ENCODE measurements at regions not wholly inside any gene's neighbourhood (a gene's known extent, or its start where the extent isn't known, plus 50 kb on each side); places are given as distances from the start of the nearest gene placed in this dataset.

DNA sequence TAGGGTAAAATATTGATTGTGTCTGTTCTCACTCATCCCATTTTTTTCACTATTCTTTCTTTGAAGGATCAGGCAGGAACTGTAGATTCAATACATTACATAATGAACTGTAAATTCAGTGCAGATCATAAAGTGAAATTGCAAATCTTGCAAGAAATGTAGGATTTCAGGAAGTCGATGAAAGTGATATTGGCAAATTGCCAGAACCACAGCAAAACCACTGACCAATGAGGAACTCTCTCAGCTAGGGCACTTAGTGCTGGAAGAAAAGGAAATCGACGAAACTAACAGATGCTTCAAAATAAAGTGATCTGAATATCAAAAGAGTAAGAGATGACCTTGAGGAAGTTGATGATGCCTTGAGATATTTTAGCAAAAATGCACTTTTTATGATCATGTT, 157.6 kb downstream of the AACS start:
- TF ChIP-seq, protein P1, sequence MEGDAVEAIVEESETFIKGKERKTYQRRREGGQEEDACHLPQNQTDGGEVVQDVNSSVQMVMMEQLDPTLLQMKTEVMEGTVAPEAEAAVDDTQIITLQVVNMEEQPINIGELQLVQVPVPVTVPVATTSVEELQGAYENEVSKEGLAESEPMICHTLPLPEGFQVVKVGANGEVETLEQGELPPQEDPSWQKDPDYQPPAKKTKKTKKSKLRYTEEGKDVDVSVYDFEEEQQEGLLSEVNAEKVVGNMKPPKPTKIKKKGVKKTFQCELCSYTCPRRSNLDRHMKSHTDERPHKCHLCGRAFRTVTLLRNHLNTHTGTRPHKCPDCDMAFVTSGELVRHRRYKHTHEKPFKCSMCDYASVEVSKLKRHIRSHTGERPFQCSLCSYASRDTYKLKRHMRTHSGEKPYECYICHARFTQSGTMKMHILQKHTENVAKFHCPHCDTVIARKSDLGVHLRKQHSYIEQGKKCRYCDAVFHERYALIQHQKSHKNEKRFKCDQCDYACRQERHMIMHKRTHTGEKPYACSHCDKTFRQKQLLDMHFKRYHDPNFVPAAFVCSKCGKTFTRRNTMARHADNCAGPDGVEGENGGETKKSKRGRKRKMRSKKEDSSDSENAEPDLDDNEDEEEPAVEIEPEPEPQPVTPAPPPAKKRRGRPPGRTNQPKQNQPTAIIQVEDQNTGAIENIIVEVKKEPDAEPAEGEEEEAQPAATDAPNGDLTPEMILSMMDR (IDR thresholded peaks at IDR 0.05): no peak
- TF ChIP-seq POLR2A (IDR thresholded peaks at IDR 0.05): no peak
